Activated CD4-positive, alpha-beta T cell treated with anti-CD3 and anti-CD28 coated beads for 36 hours (primary cell): ENCODE measurements at regions not wholly inside any gene's neighbourhood (a gene's known extent, or its start where the extent isn't known, plus 50 kb on each side); places are given as distances from the start of the nearest gene placed in this dataset.

Experiments used
- ATAC-seq: fragments of 200-7000 bp; cut with Tn5 transposase; one replicate; pipeline ENCODE4 v1.10.0; 2021; ENCODE audit warnings: mild to moderate bottlenecking, moderate library complexity
- CTCF ChIA-PET: fragments of 350-600 bp; sonication (Branson Sonifier 250); formaldehyde crosslinking; loops from one replicate; lab custom pipeline; 2021; ENCODE audit warnings: antibody characterized with exemption; lab: Charles Lee
- POLR2A ChIA-PET: fragments of 350-600 bp; sonication (Branson Sonifier 250); formaldehyde crosslinking; loops from one replicate; lab custom pipeline; 2021; ENCODE audit warnings: antibody characterized with exemption, inconsistent platforms; lab: Charles Lee
- DNase-seq: peaks from one replicate; pipeline ENCODE4 v3.0.0-alpha.2; 2020
- H3K27ac Mint-ChIP-seq: one replicate; pipeline ENCODE4 v1.8.0; 2021; ENCODE audit warnings: mixed read lengths
- H3K27me3 Mint-ChIP-seq: one replicate; pipeline ENCODE4 v1.8.0; 2021; ENCODE audit warnings: mixed read lengths
- H3K36me3 Mint-ChIP-seq: one replicate; pipeline ENCODE4 v1.8.0; 2021; ENCODE audit warnings: low read depth, mixed read lengths
- H3K4me1 Mint-ChIP-seq: one replicate; pipeline ENCODE4 v1.8.0; 2021; ENCODE audit warnings: mixed read lengths
- H3K4me3 Mint-ChIP-seq: one replicate; pipeline ENCODE4 v1.8.0; 2021; ENCODE audit warnings: mild to moderate bottlenecking, moderate library complexity, mixed read lengths
- H3K9me3 Mint-ChIP-seq: one replicate; pipeline ENCODE4 v1.8.0; 2021; ENCODE audit warnings: low read depth, mixed read lengths
- intact Hi-C, 2 experiments: fragments of 100-400 bp; cut with DNase I in 1 of 2; cut with micrococcal nuclease in 1 of 2; formaldehyde crosslinking; loops; one replicate each; pipeline versions ENCODE4 v1.14.2 to v1.15.1; 2022 to 2024; cut with DNase I, micrococcal nuclease

GRCh38 chr10:116792817-116793216 lies 50.5 kb upstream of the HSPA12A start:
- intact Hi-C loops, result loop anchor here in 1 of 2 experiments (10.0 kb wide), 1 partner anchor 212 kb away; the partner anchor contains the start of gene SHTN1
- Mint-ChIP-seq H3K36me3 (no peaks in the 10 kb centered on the region), H3K27me3 (peaks cover 29% of the 10 kb centered on the region), H3K4me1 (peaks cover 14% of the 10 kb centered on the region), H3K27ac (no peak overlapping the region), H3K9me3 (no peaks in the 10 kb centered on the region), H3K4me3 (no peak overlapping the region)
- CTCF ChIA-PET, result interaction anchor here (0.9 kb wide), 1 partner anchor 382 kb away, joined by 4 read pairs; no protein-coding TSS in a partner anchor
- POLR2A ChIA-PET, result no interaction called here
- ATAC-seq, result peak; percentile 55
- no peak for DNase-seq

GRCh38 chr10:116796469-116796868 lies 52.8 kb upstream of the ENO4 start:
- H3K27me3 Mint-ChIP-seq, result peaks cover 28% of the 10 kb centered on the region
- intact Hi-C loops, result loop anchor here in 1 of 2 experiments (10.0 kb wide), 1 partner anchor 208 kb away; the partner anchor contains the start of gene SHTN1
- H3K4me3 Mint-ChIP-seq, result no peak overlapping the region
- H3K36me3 Mint-ChIP-seq, result no peaks in the 10 kb centered on the region
- POLR2A ChIA-PET, result interaction anchor here (0.6 kb wide), 1 partner anchor 21 kb away, joined by 4 read pairs; no protein-coding TSS in a partner anchor
- H3K9me3 Mint-ChIP-seq, result no peaks in the 10 kb centered on the region
- ATAC-seq (no peak), DNase-seq (no peak)
- H3K4me1 Mint-ChIP-seq, result peaks cover 7% of the 10 kb centered on the region
- CTCF ChIA-PET, result interaction anchor here (0.6 to 7.5 kb wide), 24 partner anchors 9 to 703 kb away, joined by 3 to 114 read pairs (median 4); partner anchors contain the start of gene ENO4
- H3K27ac Mint-ChIP-seq, result no peak overlapping the region

GRCh38 chr10:116796910-116797513 lies 52.3 kb upstream of the ENO4 start:
- Mint-ChIP-seq H3K9me3 (no peaks in the 10 kb centered on the region), H3K4me1 (peaks cover 7% of the 10 kb centered on the region), H3K4me3 (no peak overlapping the region), H3K27me3 (peaks cover 25% of the 10 kb centered on the region), H3K36me3 (no peaks in the 10 kb centered on the region), H3K27ac (no peak overlapping the region)
- ATAC-seq, result peak; percentile 68
- intact Hi-C loops, result loop anchor here (1.0 to 10.0 kb wide), 2 partner anchors 208 to 379 kb away; partner anchors contain the start of gene SHTN1 (in 1 of the 2)
- peak; percentile 86 for DNase-seq
- POLR2A ChIA-PET, result interaction anchor here (0.6 kb wide), 1 partner anchor 21 kb away, joined by 4 read pairs; no protein-coding TSS in a partner anchor
- CTCF ChIA-PET, result interaction anchor here (0.6 to 7.5 kb wide), 27 partner anchors 9 to 703 kb away, joined by 3 to 114 read pairs (median 4); partner anchors contain the start of gene ENO4

GRCh38 chr10:116798859-116799258 lies 50.4 kb upstream of the ENO4 start:
- no peaks in the 10 kb centered on the region for H3K9me3 Mint-ChIP-seq
- no peak overlapping the region for H3K27ac Mint-ChIP-seq
- DNase-seq, result no peak
- intact Hi-C loops, result loop anchor here in 1 of 2 experiments (10.0 kb wide), 1 partner anchor 206 kb away; the partner anchor contains the start of gene SHTN1
- H3K4me3 Mint-ChIP-seq, result no peak overlapping the region
- no peaks in the 10 kb centered on the region for H3K4me1 Mint-ChIP-seq
- H3K36me3 Mint-ChIP-seq, result no peaks in the 10 kb centered on the region
- no peak for ATAC-seq
- peaks cover 18% of the 10 kb centered on the region for H3K27me3 Mint-ChIP-seq
- CTCF ChIA-PET, result interaction anchor here (0.6 to 7.5 kb wide), 6 partner anchors 10 to 418 kb away, joined by 3 to 114 read pairs (median 10); no protein-coding TSS in a partner anchor
- POLR2A ChIA-PET, result no interaction called here
